SK-N-SH (cell line): ENCODE measurements at regions not wholly inside any gene's neighbourhood (a gene's known extent, or its start where the extent isn't known, plus 50 kb on each side); places are given as distances from the start of the nearest gene placed in this dataset.

Experiments used
- CHD2 ChIP-seq: fragments of 150-350 bp; IDR thresholded peaks from 2 replicates; pipeline ENCODE4 v1.6.1; 2018; ENCODE audit warnings: low read length; ENCODE audit not compliant: partially characterized antibody
- EP300 ChIP-seq, 2 experiments: IDR thresholded peaks; 2 replicates each; pipeline versions ENCODE4 v1.4.0 to v1.6.1; 2012; ENCODE audit warnings: borderline replicate concordance in 1 of 2, low read depth in 1 of 2, low read length in 1 of 2
- MAX ChIP-seq: IDR thresholded peaks from 2 replicates; pipeline ENCODE4 v1.4.0; 2012; ENCODE audit warnings: low read depth
- RCOR1 ChIP-seq: fragments of 150-350 bp; IDR thresholded peaks from 2 replicates; pipeline ENCODE4 v1.6.1; 2017; ENCODE audit warnings: antibody characterized with exemption, low read length
- TAF1 ChIP-seq: IDR thresholded peaks from 2 replicates; pipeline ENCODE4 v1.6.1; 2012; ENCODE audit warnings: low read depth, mild to moderate bottlenecking, low read length, moderate library complexity, borderline replicate concordance
- TF ChIP-seq, protein P1 (sequence below): fragments of 200-600 bp; sonication (generic); IDR thresholded peaks from 2 replicates; pipeline ENCODE4 v1.6.1; 2017; ENCODE audit warnings: antibody characterized with exemption, mild to moderate bottlenecking, moderate library complexity
- TF ChIP-seq, protein P2 (sequence below): IDR thresholded peaks from 2 replicates; pipeline ENCODE4 v1.4.0; 2012; ENCODE audit warnings: low read depth, borderline replicate concordance

- TF ChIP-seq, protein P1, sequence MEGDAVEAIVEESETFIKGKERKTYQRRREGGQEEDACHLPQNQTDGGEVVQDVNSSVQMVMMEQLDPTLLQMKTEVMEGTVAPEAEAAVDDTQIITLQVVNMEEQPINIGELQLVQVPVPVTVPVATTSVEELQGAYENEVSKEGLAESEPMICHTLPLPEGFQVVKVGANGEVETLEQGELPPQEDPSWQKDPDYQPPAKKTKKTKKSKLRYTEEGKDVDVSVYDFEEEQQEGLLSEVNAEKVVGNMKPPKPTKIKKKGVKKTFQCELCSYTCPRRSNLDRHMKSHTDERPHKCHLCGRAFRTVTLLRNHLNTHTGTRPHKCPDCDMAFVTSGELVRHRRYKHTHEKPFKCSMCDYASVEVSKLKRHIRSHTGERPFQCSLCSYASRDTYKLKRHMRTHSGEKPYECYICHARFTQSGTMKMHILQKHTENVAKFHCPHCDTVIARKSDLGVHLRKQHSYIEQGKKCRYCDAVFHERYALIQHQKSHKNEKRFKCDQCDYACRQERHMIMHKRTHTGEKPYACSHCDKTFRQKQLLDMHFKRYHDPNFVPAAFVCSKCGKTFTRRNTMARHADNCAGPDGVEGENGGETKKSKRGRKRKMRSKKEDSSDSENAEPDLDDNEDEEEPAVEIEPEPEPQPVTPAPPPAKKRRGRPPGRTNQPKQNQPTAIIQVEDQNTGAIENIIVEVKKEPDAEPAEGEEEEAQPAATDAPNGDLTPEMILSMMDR = no peak
- no peak for TF ChIP-seq EP300 (IDR thresholded peaks at IDR 0.05; ENCODE audit: borderline replicate concordance in 1 of 2, low read depth in 1 of 2, low read length in 1 of 2)
- TF ChIP-seq RCOR1 = no peak
- TF ChIP-seq TAF1 = no peak
- TF ChIP-seq, protein P2, sequence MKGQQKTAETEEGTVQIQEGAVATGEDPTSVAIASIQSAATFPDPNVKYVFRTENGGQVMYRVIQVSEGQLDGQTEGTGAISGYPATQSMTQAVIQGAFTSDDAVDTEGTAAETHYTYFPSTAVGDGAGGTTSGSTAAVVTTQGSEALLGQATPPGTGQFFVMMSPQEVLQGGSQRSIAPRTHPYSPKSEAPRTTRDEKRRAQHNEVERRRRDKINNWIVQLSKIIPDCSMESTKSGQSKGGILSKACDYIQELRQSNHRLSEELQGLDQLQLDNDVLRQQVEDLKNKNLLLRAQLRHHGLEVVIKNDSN = no peak
- TF ChIP-seq MAX = no peak
- no peak for TF ChIP-seq CHD2
These were observed 142.9 kb upstream of the NR3C1 start for GRCh38 chr5:143546394-143546793.
